Thoracic aorta (tissue), 2 donors: ENCODE measurements at regions not wholly inside any gene's neighbourhood (a gene's known extent, or its start where the extent isn't known, plus 50 kb on each side); places are given as distances from the start of the nearest gene placed in this dataset.

Experiments
- ATAC-seq: fragments of 150-250 bp; one replicate; pipeline ENCODE4 v1.8.0; 2017; ENCODE audit warnings: low read depth; ENCODE audit not compliant: insufficient number of reproducible peaks, low FRiP score
- DNase-seq: peaks from one replicate; pipeline ENCODE4 v3.0.0-alpha.2; 2020; ENCODE audit warnings: low spot score
- H3K27ac ChIP-seq, 2 donors: fragments of 200-600 bp; sonication (generic); 1 replicate in 1 of 2; 2 replicates in 1 of 2; pipeline ENCODE4 v1.5.1; 2016; ENCODE audit warnings: mild to moderate bottlenecking in 2 of 2, moderate library complexity in 2 of 2
- H3K27me3 ChIP-seq: fragments of 200-600 bp; sonication (generic); replicated peaks from 2 replicates; pipeline ENCODE4 v1.6.0; 2016; ENCODE audit warnings: mild to moderate bottlenecking; ENCODE audit not compliant: insufficient read depth
- H3K36me3 ChIP-seq: fragments of 200-600 bp; sonication (generic); one replicate; pipeline ENCODE4 v1.5.1; 2016
- H3K4me1 ChIP-seq, 2 donors: fragments of 200-600 bp; sonication (generic); 1 replicate in 1 of 2; 2 replicates in 1 of 2; pipeline versions ENCODE4 v1.5.1 to v1.6.0; 2016; ENCODE audit warnings: low read depth in 2 of 2, mild to moderate bottlenecking in 1 of 2; ENCODE audit not compliant: control insufficient read depth in 1 of 2
- H3K4me3 ChIP-seq: fragments of 200-600 bp; sonication (generic); 2 replicates; pipeline ENCODE4 v1.5.1; 2016; ENCODE audit warnings: mild to moderate bottlenecking
- H3K9me3 ChIP-seq: fragments of 200-600 bp; sonication (generic); 2 replicates; pipeline ENCODE4 v1.5.1; 2016
- CTCF ChIP-seq: fragments of 200-600 bp; sonication (generic); IDR thresholded peaks from one replicate; pipeline ENCODE4 v1.5.1; 2019; ENCODE audit warnings: antibody characterized with exemption

- TF ChIP-seq CTCF, result no peak
- H3K9me3 ChIP-seq, result no peaks in the 10 kb centered on the region
- no peak for ATAC-seq
- no peak for DNase-seq
- no peak overlapping the region for H3K4me3 ChIP-seq
- no peak overlapping the region for H3K27ac ChIP-seq
- no peaks in the 10 kb centered on the region for H3K36me3 ChIP-seq
- peaks cover 5 to 13% of the 10 kb centered on the region in 2 donors for H3K4me1 ChIP-seq
- H3K27me3 ChIP-seq, result no peaks in the 10 kb centered on the region
Observed at GRCh38 chr4:184328022-184328736, 110.5 kb upstream of the ENPP6 start.

- H3K27ac ChIP-seq, result no peak overlapping the region
- DNase-seq (no peak), ATAC-seq (no peak)
- no peaks in the 10 kb centered on the region for H3K9me3 ChIP-seq
- no peaks in the 10 kb centered on the region for H3K27me3 ChIP-seq
- no peaks in the 10 kb centered on the region for H3K4me1 ChIP-seq
- no peak for TF ChIP-seq CTCF
- no peaks in the 10 kb centered on the region for H3K36me3 ChIP-seq
- no peak overlapping the region for H3K4me3 ChIP-seq
Observed at GRCh38 chr4:184324939-184325477, 107.3 kb upstream of the ENPP6 start.

- no peak overlapping the region for H3K4me3 ChIP-seq
- no peaks in the 10 kb centered on the region for H3K36me3 ChIP-seq
- H3K27me3 ChIP-seq, result no peaks in the 10 kb centered on the region
- DNase-seq, result no peak
- no peak for TF ChIP-seq CTCF
- no peak for ATAC-seq
- no peak overlapping the region for H3K27ac ChIP-seq
- no peaks in the 10 kb centered on the region for H3K9me3 ChIP-seq
- H3K4me1 ChIP-seq, result no peaks in the 10 kb centered on the region
Observed at GRCh38 chr4:184322328-184323025, 104.8 kb upstream of the ENPP6 start.

- no peak for ATAC-seq
- Histone ChIP-seq H3K9me3 (no peaks in the 10 kb centered on the region), H3K36me3 (no peaks in the 10 kb centered on the region), H3K4me1 (no peaks in the 10 kb centered on the region), H3K4me3 (no peak overlapping the region), H3K27ac (no peak overlapping the region), H3K27me3 (no peaks in the 10 kb centered on the region)
- no peak for DNase-seq
- TF ChIP-seq CTCF, result no peak
Observed at GRCh38 chr4:184320631-184321030, 103.0 kb upstream of the ENPP6 start.

- H3K27me3 ChIP-seq, result no peaks in the 10 kb centered on the region
Observed at GRCh38 chr4:184318852-184319251, 101.2 kb upstream of the ENPP6 start.

More at GRCh38 chr4:184318852-184319251, 101.2 kb upstream of the ENPP6 start:
- no peaks in the 10 kb centered on the region for H3K4me1 ChIP-seq
- no peak overlapping the region for H3K4me3 ChIP-seq
- ATAC-seq (no peak), DNase-seq (no peak)
- TF ChIP-seq CTCF, result no peak
- H3K27ac ChIP-seq, result no peak overlapping the region
- H3K36me3 ChIP-seq, result no peaks in the 10 kb centered on the region
- no peaks in the 10 kb centered on the region for H3K9me3 ChIP-seq
